ENCODE measurements at regions not wholly inside any gene's neighbourhood (a gene's known extent, or its start where the extent isn't known, plus 50 kb on each side); places are given as distances from the start of the nearest gene placed in this dataset.

DNA sequence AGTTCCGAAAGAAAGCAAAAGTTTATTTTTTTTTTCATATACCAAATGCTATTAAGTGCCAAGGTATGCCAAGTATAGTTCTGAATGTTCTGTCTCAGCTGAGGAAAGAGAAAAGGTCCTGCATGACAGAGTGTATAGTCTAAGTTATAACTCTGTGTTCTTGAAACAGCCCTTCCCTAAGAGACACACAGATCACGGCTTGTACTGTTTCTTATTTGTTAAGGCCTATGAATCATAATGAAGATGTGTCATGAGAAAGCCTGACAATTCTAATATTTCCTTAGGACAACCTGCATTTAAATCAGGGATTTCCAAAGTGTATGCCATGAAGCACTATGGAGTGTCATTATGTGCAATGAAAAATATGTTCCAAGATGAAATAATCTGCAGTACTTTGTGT is 538.7 kb upstream of the CDH4 start:
- 22% methylated on average over 2 of the region's 2 CpGs for WGBS (ENCODE audit: missing lambda C conversion rate)
- H3K4me3 ChIP-seq, result no peak overlapping the region
- no peak for ATAC-seq

DNA sequence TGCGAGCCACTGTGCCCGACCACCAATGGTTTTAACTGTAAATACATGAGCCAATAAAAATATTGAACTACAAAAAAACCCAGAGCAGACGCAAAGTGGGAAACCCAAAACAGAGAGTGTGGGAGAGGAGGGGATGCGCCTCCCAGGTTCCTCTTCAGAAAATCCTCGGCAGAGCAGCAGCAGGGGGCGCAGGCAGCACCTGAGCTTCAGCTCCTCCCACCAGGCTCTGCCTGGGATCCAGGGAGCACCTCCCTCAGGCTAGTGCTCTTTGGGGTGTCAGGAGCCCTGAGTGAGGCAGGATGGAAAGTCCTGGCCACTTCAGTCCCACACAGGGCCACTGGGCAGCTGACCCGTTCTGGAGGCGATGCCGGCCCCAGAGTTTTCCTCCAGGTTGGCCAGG is 536.9 kb upstream of the CDH4 start:
- DNase-seq (ENCODE audit: low read depth in 1 of 2, low spot score in 1 of 2) (peak; percentile 5 to 11), ATAC-seq (peak; percentile 50 to 68; a peak in 5 of 6 replicates), FAIRE-seq (no peak)
- Histone ChIP-seq H3K9me3 (no peaks in the 10 kb centered on the region), H3K4me1 (no peaks in the 10 kb centered on the region), H3K4me3 (no peak overlapping the region), H3K27ac (no peak overlapping the region), H3K4me2 (no peak overlapping the region)
- CTCF ChIA-PET, result interaction anchor here (0.9 kb wide), 1 partner anchor 137 kb away, joined by 3 read pairs; no protein-coding TSS in a partner anchor
- POLR2A ChIA-PET, result no interaction called here
- no peak for TF ChIP-seq RCOR1 (IDR thresholded peaks at IDR 0.05; ENCODE audit: low read depth, low read length)
- TF ChIP-seq CBX2 (IDR thresholded peaks at IDR 0.05; ENCODE audit: borderline replicate concordance, low read depth), result no peak
- TF ChIP-seq MYC (IDR thresholded peaks at IDR 0.05; ENCODE audit: borderline replicate concordance, low read length), result no peak
- TF ChIP-seq HEYL (CRISPR knock-in tag; IDR thresholded peaks at IDR 0.05), result no peak
- TF ChIP-seq, protein P1, sequence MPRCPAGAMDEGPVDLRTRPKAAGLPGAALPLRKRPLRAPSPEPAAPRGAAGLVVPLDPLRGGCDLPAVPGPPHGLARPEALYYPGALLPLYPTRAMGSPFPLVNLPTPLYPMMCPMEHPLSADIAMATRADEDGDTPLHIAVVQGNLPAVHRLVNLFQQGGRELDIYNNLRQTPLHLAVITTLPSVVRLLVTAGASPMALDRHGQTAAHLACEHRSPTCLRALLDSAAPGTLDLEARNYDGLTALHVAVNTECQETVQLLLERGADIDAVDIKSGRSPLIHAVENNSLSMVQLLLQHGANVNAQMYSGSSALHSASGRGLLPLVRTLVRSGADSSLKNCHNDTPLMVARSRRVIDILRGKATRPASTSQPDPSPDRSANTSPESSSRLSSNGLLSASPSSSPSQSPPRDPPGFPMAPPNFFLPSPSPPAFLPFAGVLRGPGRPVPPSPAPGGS (IDR thresholded peaks at IDR 0.05), result no peak
- peak; percentile 33; the same call in 2 of the 3 replicates for TF ChIP-seq SMC3 (IDR thresholded peaks at IDR 0.05)
- TF ChIP-seq, protein P2, sequence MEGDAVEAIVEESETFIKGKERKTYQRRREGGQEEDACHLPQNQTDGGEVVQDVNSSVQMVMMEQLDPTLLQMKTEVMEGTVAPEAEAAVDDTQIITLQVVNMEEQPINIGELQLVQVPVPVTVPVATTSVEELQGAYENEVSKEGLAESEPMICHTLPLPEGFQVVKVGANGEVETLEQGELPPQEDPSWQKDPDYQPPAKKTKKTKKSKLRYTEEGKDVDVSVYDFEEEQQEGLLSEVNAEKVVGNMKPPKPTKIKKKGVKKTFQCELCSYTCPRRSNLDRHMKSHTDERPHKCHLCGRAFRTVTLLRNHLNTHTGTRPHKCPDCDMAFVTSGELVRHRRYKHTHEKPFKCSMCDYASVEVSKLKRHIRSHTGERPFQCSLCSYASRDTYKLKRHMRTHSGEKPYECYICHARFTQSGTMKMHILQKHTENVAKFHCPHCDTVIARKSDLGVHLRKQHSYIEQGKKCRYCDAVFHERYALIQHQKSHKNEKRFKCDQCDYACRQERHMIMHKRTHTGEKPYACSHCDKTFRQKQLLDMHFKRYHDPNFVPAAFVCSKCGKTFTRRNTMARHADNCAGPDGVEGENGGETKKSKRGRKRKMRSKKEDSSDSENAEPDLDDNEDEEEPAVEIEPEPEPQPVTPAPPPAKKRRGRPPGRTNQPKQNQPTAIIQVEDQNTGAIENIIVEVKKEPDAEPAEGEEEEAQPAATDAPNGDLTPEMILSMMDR (IDR thresholded peaks at IDR 0.05), result peak; percentile 11; the same call in 1 of the 3 replicates
- TF ChIP-seq JUN (IDR thresholded peaks at IDR 0.05), result no peak
- no peak for TF ChIP-seq ZC3H11A (IDR thresholded peaks at IDR 0.05)
- TF ChIP-seq EHMT2 (IDR thresholded peaks at IDR 0.05; ENCODE audit: low read depth), result no peak
- no peak for TF ChIP-seq HOXB5 (CRISPR knock-in tag; IDR thresholded peaks at IDR 0.05)
- no peak for TF ChIP-seq FOSL2 (IDR thresholded peaks at IDR 0.05)
- TF ChIP-seq FOSL2 (CRISPR knock-in tag; IDR thresholded peaks at IDR 0.05), result no peak
- peak in 1 of 2 experiments; percentile 23; a peak in 1 of 5 replicates for TF ChIP-seq RAD21 (conservative IDR thresholded peaks at IDR 0.05 in 1 of 2, IDR thresholded peaks at IDR 0.05 in 1 of 2)
- TF ChIP-seq GATA3 (IDR thresholded peaks at IDR 0.05; ENCODE audit: borderline replicate concordance), result no peak
- no peak for TF ChIP-seq HOXA7 (CRISPR knock-in tag; IDR thresholded peaks at IDR 0.05)
- WGBS (ENCODE audit: missing lambda C conversion rate), result 31% methylated on average over 8 of the region's 9 CpGs

More for the DNA sequence above, 538.7 kb upstream of the CDH4 start:
- no peaks in the 10 kb centered on the region for H3K4me1 ChIP-seq
- H3K4me2 ChIP-seq, result no peak overlapping the region
- ChIA-PET POLR2A (no interaction called here), CTCF (no interaction called here)
- FAIRE-seq, result no peak
- no peaks in the 10 kb centered on the region for H3K9me3 ChIP-seq
- H3K27ac ChIP-seq, result no peak overlapping the region
- TF ChIP-seq MYC (IDR thresholded peaks at IDR 0.05; ENCODE audit: borderline replicate concordance, low read length), result no peak
- TF ChIP-seq ZSCAN20 (CRISPR knock-in tag; IDR thresholded peaks at IDR 0.05), result no peak
- TF ChIP-seq JUN (IDR thresholded peaks at IDR 0.05), result no peak
- no peak for TF ChIP-seq NFE2L2 (conservative IDR thresholded peaks at IDR 0.05; ENCODE audit: low read length)
- TF ChIP-seq HDAC2 (IDR thresholded peaks at IDR 0.05), result no peak
- TF ChIP-seq, protein P3, sequence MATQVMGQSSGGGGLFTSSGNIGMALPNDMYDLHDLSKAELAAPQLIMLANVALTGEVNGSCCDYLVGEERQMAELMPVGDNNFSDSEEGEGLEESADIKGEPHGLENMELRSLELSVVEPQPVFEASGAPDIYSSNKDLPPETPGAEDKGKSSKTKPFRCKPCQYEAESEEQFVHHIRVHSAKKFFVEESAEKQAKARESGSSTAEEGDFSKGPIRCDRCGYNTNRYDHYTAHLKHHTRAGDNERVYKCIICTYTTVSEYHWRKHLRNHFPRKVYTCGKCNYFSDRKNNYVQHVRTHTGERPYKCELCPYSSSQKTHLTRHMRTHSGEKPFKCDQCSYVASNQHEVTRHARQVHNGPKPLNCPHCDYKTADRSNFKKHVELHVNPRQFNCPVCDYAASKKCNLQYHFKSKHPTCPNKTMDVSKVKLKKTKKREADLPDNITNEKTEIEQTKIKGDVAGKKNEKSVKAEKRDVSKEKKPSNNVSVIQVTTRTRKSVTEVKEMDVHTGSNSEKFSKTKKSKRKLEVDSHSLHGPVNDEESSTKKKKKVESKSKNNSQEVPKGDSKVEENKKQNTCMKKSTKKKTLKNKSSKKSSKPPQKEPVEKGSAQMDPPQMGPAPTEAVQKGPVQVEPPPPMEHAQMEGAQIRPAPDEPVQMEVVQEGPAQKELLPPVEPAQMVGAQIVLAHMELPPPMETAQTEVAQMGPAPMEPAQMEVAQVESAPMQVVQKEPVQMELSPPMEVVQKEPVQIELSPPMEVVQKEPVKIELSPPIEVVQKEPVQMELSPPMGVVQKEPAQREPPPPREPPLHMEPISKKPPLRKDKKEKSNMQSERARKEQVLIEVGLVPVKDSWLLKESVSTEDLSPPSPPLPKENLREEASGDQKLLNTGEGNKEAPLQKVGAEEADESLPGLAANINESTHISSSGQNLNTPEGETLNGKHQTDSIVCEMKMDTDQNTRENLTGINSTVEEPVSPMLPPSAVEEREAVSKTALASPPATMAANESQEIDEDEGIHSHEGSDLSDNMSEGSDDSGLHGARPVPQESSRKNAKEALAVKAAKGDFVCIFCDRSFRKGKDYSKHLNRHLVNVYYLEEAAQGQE (IDR thresholded peaks at IDR 0.05), result no peak
- no peak for TF ChIP-seq RCOR1 (IDR thresholded peaks at IDR 0.05; ENCODE audit: low read depth, low read length)
- no peak for TF ChIP-seq HOXB13 (CRISPR knock-in tag; IDR thresholded peaks at IDR 0.05; ENCODE audit: low read depth)
- DNase-seq (ENCODE audit: low read depth in 1 of 2, low spot score in 1 of 2), result no peak
